ENCODE measurements at regions not wholly inside any gene's neighbourhood (a gene's known extent, or its start where the extent isn't known, plus 50 kb on each side); places are given as distances from the start of the nearest gene placed in this dataset.

DNA sequence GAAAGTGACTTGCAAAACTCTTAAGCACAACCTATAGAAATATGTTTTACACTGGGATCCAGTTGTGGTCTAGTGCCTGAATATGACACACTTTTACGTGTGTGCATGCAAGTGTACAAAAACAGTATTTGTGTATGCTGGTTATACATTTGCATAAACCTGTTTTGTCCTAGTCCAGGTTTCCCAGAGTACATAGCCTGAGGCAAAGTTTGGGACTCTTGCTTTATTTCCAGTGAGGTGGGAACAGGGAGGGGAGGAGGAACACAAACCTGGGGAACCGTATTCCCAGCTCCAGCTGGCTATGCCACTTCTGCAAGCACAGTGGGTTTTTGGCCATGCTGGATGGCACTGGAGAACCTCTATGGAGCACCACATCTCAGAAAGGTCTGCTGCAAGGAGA lies 481.1 kb upstream of the HS6ST1 start:
- Histone ChIP-seq H3K27me3 (replicated peaks; ENCODE audit: insufficient read depth, low read depth, low read length, poor library complexity) (no peaks in the 10 kb centered on the region), H3K4me1 (ENCODE audit: insufficient read depth, low read length, poor library complexity, severe bottlenecking) (no peaks in the 10 kb centered on the region), H3K27ac (ENCODE audit: low read depth, low read length, poor library complexity, severe bottlenecking) (no peak overlapping the region), H3K36me3 (ENCODE audit: insufficient read depth, low read length, poor library complexity, severe bottlenecking) (no peaks in the 10 kb centered on the region), H3K4me3 (ENCODE audit: low read depth, low read length, poor library complexity, severe bottlenecking) (no peak overlapping the region), H3K9me3 (ENCODE audit: low read depth, low read length, poor library complexity, severe bottlenecking) (no peaks in the 10 kb centered on the region)
- POLR2A ChIA-PET (ENCODE audit: low non-redundant PET): no interaction called here
- no peak for DNase-seq (ENCODE audit: low spot score)
- CTCF ChIA-PET: no interaction called here
- BruUV-seq (replicated peaks): no TSS peak
- no peak for TF ChIP-seq EZH2 (IDR thresholded peaks at IDR 0.05; ENCODE audit: borderline replicate concordance, low read depth, low read length, poor library complexity, severe bottlenecking)
- TF ChIP-seq, protein P1, sequence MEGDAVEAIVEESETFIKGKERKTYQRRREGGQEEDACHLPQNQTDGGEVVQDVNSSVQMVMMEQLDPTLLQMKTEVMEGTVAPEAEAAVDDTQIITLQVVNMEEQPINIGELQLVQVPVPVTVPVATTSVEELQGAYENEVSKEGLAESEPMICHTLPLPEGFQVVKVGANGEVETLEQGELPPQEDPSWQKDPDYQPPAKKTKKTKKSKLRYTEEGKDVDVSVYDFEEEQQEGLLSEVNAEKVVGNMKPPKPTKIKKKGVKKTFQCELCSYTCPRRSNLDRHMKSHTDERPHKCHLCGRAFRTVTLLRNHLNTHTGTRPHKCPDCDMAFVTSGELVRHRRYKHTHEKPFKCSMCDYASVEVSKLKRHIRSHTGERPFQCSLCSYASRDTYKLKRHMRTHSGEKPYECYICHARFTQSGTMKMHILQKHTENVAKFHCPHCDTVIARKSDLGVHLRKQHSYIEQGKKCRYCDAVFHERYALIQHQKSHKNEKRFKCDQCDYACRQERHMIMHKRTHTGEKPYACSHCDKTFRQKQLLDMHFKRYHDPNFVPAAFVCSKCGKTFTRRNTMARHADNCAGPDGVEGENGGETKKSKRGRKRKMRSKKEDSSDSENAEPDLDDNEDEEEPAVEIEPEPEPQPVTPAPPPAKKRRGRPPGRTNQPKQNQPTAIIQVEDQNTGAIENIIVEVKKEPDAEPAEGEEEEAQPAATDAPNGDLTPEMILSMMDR (conservative IDR thresholded peaks at IDR 0.05; ENCODE audit: low read depth, low read length): no peak
- intact Hi-C loops (cut with micrococcal nuclease; ENCODE audit: unreplicated experiment): no loop called here

DNA sequence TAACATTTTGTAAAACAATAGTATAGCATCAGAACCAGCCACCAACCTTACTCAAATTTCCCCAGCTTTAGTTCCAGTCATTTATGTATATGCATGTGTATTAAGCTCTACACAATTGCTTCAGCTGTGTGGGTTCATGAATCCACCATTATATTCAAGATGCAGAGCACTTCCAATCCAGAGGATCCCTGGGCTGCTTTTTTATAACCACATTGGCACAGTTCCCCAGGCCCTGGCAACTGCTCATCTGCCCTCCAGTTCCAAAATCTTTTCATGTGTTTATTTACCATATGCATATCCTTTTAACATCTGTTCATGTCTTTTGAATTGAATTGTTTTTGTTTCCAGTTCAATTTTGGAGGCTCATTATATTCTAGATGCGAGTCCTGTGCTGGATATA lies 482.9 kb upstream of the HS6ST1 start:
- Histone ChIP-seq H3K4me1 (ENCODE audit: insufficient read depth, low read length, poor library complexity, severe bottlenecking) (no peaks in the 10 kb centered on the region), H3K4me3 (ENCODE audit: low read depth, low read length, poor library complexity, severe bottlenecking) (no peak overlapping the region), H3K9me3 (ENCODE audit: low read depth, low read length, poor library complexity, severe bottlenecking) (no peaks in the 10 kb centered on the region), H3K27ac (ENCODE audit: low read depth, low read length, poor library complexity, severe bottlenecking) (no peak overlapping the region), H3K36me3 (ENCODE audit: insufficient read depth, low read length, poor library complexity, severe bottlenecking) (no peaks in the 10 kb centered on the region), H3K27me3 (replicated peaks; ENCODE audit: insufficient read depth, low read depth, low read length, poor library complexity) (no peaks in the 10 kb centered on the region)
- BruUV-seq (replicated peaks): no TSS peak
- intact Hi-C loops (cut with micrococcal nuclease; ENCODE audit: unreplicated experiment): no loop called here
- CTCF ChIA-PET: no interaction called here
- no peak for DNase-seq (ENCODE audit: low spot score)
- TF ChIP-seq, protein P1 (conservative IDR thresholded peaks at IDR 0.05; ENCODE audit: low read depth, low read length): no peak
- TF ChIP-seq EZH2 (IDR thresholded peaks at IDR 0.05; ENCODE audit: borderline replicate concordance, low read depth, low read length, poor library complexity, severe bottlenecking): no peak
- POLR2A ChIA-PET (ENCODE audit: low non-redundant PET): no interaction called here

DNA sequence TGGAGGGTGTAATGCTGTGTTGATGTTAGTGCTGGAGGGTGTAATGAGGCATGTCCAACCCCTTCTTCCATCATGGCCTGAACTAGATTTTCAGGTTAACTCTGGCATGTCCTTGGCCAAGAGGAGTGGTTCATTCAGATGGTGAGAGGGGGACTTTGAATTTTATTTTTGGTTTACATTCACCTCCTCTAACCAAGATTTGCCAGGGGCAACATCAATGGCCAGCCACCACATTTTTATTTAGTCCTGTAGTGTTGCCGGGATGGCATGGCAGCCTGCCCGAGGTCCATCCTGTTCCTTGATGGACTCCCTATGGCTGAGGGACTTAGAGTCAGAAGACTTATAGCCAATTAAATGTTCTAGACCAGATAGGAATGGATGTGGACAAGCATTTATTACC lies 484.6 kb upstream of the HS6ST1 start:
- no peaks in the 10 kb centered on the region for H3K27me3 ChIP-seq (replicated peaks; ENCODE audit: insufficient read depth, low read depth, low read length, poor library complexity)
- no peak overlapping the region for H3K4me3 ChIP-seq (ENCODE audit: low read depth, low read length, poor library complexity, severe bottlenecking)
- CTCF ChIA-PET: no interaction called here
- no peaks in the 10 kb centered on the region for H3K4me1 ChIP-seq (ENCODE audit: insufficient read depth, low read length, poor library complexity, severe bottlenecking)
- H3K9me3 ChIP-seq (ENCODE audit: low read depth, low read length, poor library complexity, severe bottlenecking): no peaks in the 10 kb centered on the region
- BruUV-seq (replicated peaks): no TSS peak
- TF ChIP-seq, protein P1 (conservative IDR thresholded peaks at IDR 0.05; ENCODE audit: low read depth, low read length): no peak
- TF ChIP-seq EZH2 (IDR thresholded peaks at IDR 0.05; ENCODE audit: borderline replicate concordance, low read depth, low read length, poor library complexity, severe bottlenecking): no peak
- no peaks in the 10 kb centered on the region for H3K36me3 ChIP-seq (ENCODE audit: insufficient read depth, low read length, poor library complexity, severe bottlenecking)
- DNase-seq (ENCODE audit: low spot score): no peak
- POLR2A ChIA-PET (ENCODE audit: low non-redundant PET): no interaction called here
- H3K27ac ChIP-seq (ENCODE audit: low read depth, low read length, poor library complexity, severe bottlenecking): no peak overlapping the region
- intact Hi-C loops (cut with micrococcal nuclease; ENCODE audit: unreplicated experiment): no loop called here

Data from A673 (cell line).